Glomerular visceral epithelial cell (primary cell): ENCODE measurements at regions not wholly inside any gene's neighbourhood (a gene's known extent, or its start where the extent isn't known, plus 50 kb on each side); places are given as distances from the start of the nearest gene placed in this dataset.
A peak's percentile ranks its signal among the peaks of the same experiment; 100 is the strongest.
"Not testable (repeated sequence)": the region's sequence is repeated elsewhere in the genome, so short reads cannot be mapped to it uniquely, and the experiment has no call there.

Experiments used
- DNase-seq: peaks from one replicate; pipeline ENCODE4 v3.0.0-alpha.2; 2016; ENCODE audit errors: extremely low spot score

GRCh38 chr3:143175940-143176894 lies 56.6 kb downstream of the CHST2 start:
- DNase-seq = not testable (repeated sequence)

GRCh38 chr3:143177965-143178364 lies 58.4 kb downstream of the CHST2 start:
- not testable (repeated sequence) for DNase-seq

GRCh38 chr3:143178775-143179548 lies 59.4 kb downstream of the CHST2 start:
- not testable (repeated sequence) for DNase-seq

- no peak for DNase-seq
Measured at GRCh38 chr3:143179603-143180002, 60.0 kb downstream of the CHST2 start.

- DNase-seq = not testable (repeated sequence)
Measured at GRCh38 chr3:143180860-143181259, 61.3 kb downstream of the CHST2 start.

GRCh38 chr3:143181977-143182376 lies 62.4 kb downstream of the CHST2 start:
- not testable (repeated sequence) for DNase-seq

- DNase-seq = no peak
Measured at GRCh38 chr3:143182866-143183664, 63.5 kb downstream of the CHST2 start.

GRCh38 chr3:143183665-143183964 lies 64.0 kb downstream of the CHST2 start:
- no peak for DNase-seq

GRCh38 chr3:143184099-143184498 lies 64.5 kb downstream of the CHST2 start:
- no peak for DNase-seq

GRCh38 chr3:143185401-143185800 lies 65.8 kb downstream of the CHST2 start:
- DNase-seq = no peak

GRCh38 chr3:143187111-143187510 lies 67.5 kb downstream of the CHST2 start:
- no peak for DNase-seq

GRCh38 chr3:143188881-143189280 lies 69.3 kb downstream of the CHST2 start:
- DNase-seq = no peak

GRCh38 chr3:143190101-143190500 lies 70.5 kb downstream of the CHST2 start:
- no peak for DNase-seq

- DNase-seq = no peak
Measured at GRCh38 chr3:143192193-143192592, 72.6 kb downstream of the CHST2 start.

- DNase-seq = no peak
Measured at GRCh38 chr3:143200001-143200924, 80.7 kb downstream of the CHST2 start.

- DNase-seq = no peak
Measured at GRCh38 chr3:143201045-143201444, 81.5 kb downstream of the CHST2 start.

- DNase-seq = no peak
Measured at GRCh38 chr3:143201870-143202752, 82.5 kb downstream of the CHST2 start.

GRCh38 chr3:143203142-143203541 lies 83.6 kb downstream of the CHST2 start:
- no peak for DNase-seq

- DNase-seq = peak; percentile 11
Measured at GRCh38 chr3:143203848-143204247, 84.3 kb downstream of the CHST2 start.

- no peak for DNase-seq
Measured at GRCh38 chr3:143206955-143207337, 87.4 kb downstream of the CHST2 start.
